ENCODE measurements at regions not wholly inside any gene's neighbourhood (a gene's known extent, or its start where the extent isn't known, plus 50 kb on each side); places are given as distances from the start of the nearest gene placed in this dataset.

GRCh38 chr4:23324021-23324690, 565.7 kb downstream of the PPARGC1A start:
- no peaks in the 10 kb centered on the region for H3K27me3 Mint-ChIP-seq (ENCODE audit: unreplicated experiment)
- no peaks in the 10 kb centered on the region for H3K9me3 Mint-ChIP-seq (ENCODE audit: unreplicated experiment)
- no peak for DNase-seq
- H3K4me3 Mint-ChIP-seq (ENCODE audit: unreplicated experiment), result no peak overlapping the region
- no peak for TF ChIP-seq CTCF (IDR thresholded peaks at IDR 0.05; ENCODE audit: partially characterized antibody, unreplicated experiment)
- H3K27ac Mint-ChIP-seq (ENCODE audit: unreplicated experiment), result no peak overlapping the region
- H3K4me1 Mint-ChIP-seq (ENCODE audit: low read depth, unreplicated experiment), result peaks cover 7% of the 10 kb centered on the region
- H3K36me3 Mint-ChIP-seq (ENCODE audit: unreplicated experiment), result no peaks in the 10 kb centered on the region

GRCh38 chr4:23323436-23323835, 566.4 kb downstream of the PPARGC1A start:
- TF ChIP-seq CTCF (IDR thresholded peaks at IDR 0.05; ENCODE audit: partially characterized antibody, unreplicated experiment), result no peak
- H3K27ac Mint-ChIP-seq (ENCODE audit: unreplicated experiment), result no peak overlapping the region
- peaks cover 7% of the 10 kb centered on the region for H3K4me1 Mint-ChIP-seq (ENCODE audit: low read depth, unreplicated experiment)
- DNase-seq, result no peak
- H3K9me3 Mint-ChIP-seq (ENCODE audit: unreplicated experiment), result no peaks in the 10 kb centered on the region
- no peaks in the 10 kb centered on the region for H3K27me3 Mint-ChIP-seq (ENCODE audit: unreplicated experiment)
- no peak overlapping the region for H3K4me3 Mint-ChIP-seq (ENCODE audit: unreplicated experiment)
- H3K36me3 Mint-ChIP-seq (ENCODE audit: unreplicated experiment), result no peaks in the 10 kb centered on the region

GRCh38 chr4:23322732-23323131, 567.1 kb downstream of the PPARGC1A start:
- no peak for TF ChIP-seq CTCF (IDR thresholded peaks at IDR 0.05; ENCODE audit: partially characterized antibody, unreplicated experiment)
- no peak for DNase-seq
- Mint-ChIP-seq H3K4me3 (ENCODE audit: unreplicated experiment) (no peak overlapping the region), H3K4me1 (ENCODE audit: low read depth, unreplicated experiment) (peaks cover 7% of the 10 kb centered on the region), H3K36me3 (ENCODE audit: unreplicated experiment) (no peaks in the 10 kb centered on the region), H3K27ac (ENCODE audit: unreplicated experiment) (no peak overlapping the region), H3K9me3 (ENCODE audit: unreplicated experiment) (no peaks in the 10 kb centered on the region), H3K27me3 (ENCODE audit: unreplicated experiment) (no peaks in the 10 kb centered on the region)

GRCh38 chr4:23320931-23321587, 568.8 kb downstream of the PPARGC1A start:
- Mint-ChIP-seq H3K9me3 (ENCODE audit: unreplicated experiment) (no peaks in the 10 kb centered on the region), H3K36me3 (ENCODE audit: unreplicated experiment) (no peaks in the 10 kb centered on the region), H3K27ac (ENCODE audit: unreplicated experiment) (no peak overlapping the region), H3K4me1 (ENCODE audit: low read depth, unreplicated experiment) (peaks cover 3% of the 10 kb centered on the region), H3K4me3 (ENCODE audit: unreplicated experiment) (no peak overlapping the region), H3K27me3 (ENCODE audit: unreplicated experiment) (no peaks in the 10 kb centered on the region)
- TF ChIP-seq CTCF (IDR thresholded peaks at IDR 0.05; ENCODE audit: partially characterized antibody, unreplicated experiment), result no peak
- DNase-seq, result no peak

GRCh38 chr4:23312686-23313085, 577.2 kb downstream of the PPARGC1A start:
- TF ChIP-seq CTCF (IDR thresholded peaks at IDR 0.05; ENCODE audit: partially characterized antibody, unreplicated experiment), result no peak
- no peak overlapping the region for H3K4me3 Mint-ChIP-seq (ENCODE audit: unreplicated experiment)
- no peak overlapping the region for H3K27ac Mint-ChIP-seq (ENCODE audit: unreplicated experiment)
- no peaks in the 10 kb centered on the region for H3K9me3 Mint-ChIP-seq (ENCODE audit: unreplicated experiment)
- no peaks in the 10 kb centered on the region for H3K36me3 Mint-ChIP-seq (ENCODE audit: unreplicated experiment)
- DNase-seq, result no peak
- no peaks in the 10 kb centered on the region for H3K27me3 Mint-ChIP-seq (ENCODE audit: unreplicated experiment)
- no peaks in the 10 kb centered on the region for H3K4me1 Mint-ChIP-seq (ENCODE audit: low read depth, unreplicated experiment)
